ENCODE measurements at regions not wholly inside any gene's neighbourhood (a gene's known extent, or its start where the extent isn't known, plus 50 kb on each side); places are given as distances from the start of the nearest gene placed in this dataset.

DNA sequence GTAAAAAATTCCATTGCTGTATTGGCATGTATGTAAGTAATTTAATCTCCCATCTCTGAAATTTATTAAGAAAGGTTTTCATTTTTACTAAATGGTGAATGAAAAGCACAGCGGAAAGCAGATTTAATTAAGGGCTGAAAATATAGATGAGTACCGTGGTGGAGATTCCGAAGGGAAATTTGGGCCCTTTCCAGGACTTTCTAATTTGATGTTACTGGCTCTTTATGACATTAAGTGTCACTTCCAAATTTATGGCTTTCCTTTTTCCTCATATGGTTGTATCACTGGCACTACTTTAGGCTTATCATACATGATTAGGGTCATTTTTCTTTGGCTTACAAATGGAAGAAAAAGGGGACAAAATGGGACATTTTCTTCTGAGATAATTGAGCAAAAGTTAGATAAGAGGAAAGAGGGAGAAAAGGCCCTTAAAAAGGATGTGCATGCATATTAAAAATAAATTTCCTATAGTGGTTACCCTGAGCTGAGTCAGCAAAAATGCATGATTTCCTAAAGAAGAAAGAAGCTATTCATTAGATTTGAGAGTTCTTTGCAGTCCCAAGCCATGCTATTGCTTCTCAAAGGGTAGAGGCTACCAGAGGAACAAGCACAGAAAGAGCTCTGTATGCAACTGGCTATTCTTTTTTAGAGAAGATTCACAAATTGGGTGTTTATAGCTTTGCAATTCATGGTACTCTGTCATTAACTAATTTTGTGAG is 74.9 kb upstream of the CNIH3 start:
- Histone ChIP-seq H3K9me3 (ENCODE audit: control insufficient read depth in 1 of 2, insufficient read depth in 1 of 2, low read length in 2 of 2) (no peaks in the 10 kb centered on the region), H3K4me3 (ENCODE audit: low read length) (no peak overlapping the region), H3K27me3 (ENCODE audit: control insufficient read depth in 1 of 2, insufficient read depth in 2 of 2, low read length in 2 of 2) (no peaks in the 10 kb centered on the region), H3K36me3 (ENCODE audit: insufficient read depth, low read length) (no peaks in the 10 kb centered on the region), H3K4me1 (ENCODE audit: insufficient read depth, low read length) (no peaks in the 10 kb centered on the region), H3K27ac (ENCODE audit: low read depth in 1 of 2, low read length in 2 of 2) (no peak overlapping the region)
- H3K9me3 Mint-ChIP-seq = no peaks in the 10 kb centered on the region
- CTCF ChIA-PET = no interaction called here
- H3K27ac Mint-ChIP-seq = no peak overlapping the region
- H3K4me3 Mint-ChIP-seq = no peak overlapping the region
- no peaks in the 10 kb centered on the region for H3K36me3 Mint-ChIP-seq (ENCODE audit: low read depth)
- intact Hi-C loops (cut with DNase I, micrococcal nuclease) = no loop called here
- no peak for ATAC-seq (ENCODE audit: poor library complexity)
- POLR2A ChIA-PET = no interaction called here
- TF ChIP-seq, protein P1, sequence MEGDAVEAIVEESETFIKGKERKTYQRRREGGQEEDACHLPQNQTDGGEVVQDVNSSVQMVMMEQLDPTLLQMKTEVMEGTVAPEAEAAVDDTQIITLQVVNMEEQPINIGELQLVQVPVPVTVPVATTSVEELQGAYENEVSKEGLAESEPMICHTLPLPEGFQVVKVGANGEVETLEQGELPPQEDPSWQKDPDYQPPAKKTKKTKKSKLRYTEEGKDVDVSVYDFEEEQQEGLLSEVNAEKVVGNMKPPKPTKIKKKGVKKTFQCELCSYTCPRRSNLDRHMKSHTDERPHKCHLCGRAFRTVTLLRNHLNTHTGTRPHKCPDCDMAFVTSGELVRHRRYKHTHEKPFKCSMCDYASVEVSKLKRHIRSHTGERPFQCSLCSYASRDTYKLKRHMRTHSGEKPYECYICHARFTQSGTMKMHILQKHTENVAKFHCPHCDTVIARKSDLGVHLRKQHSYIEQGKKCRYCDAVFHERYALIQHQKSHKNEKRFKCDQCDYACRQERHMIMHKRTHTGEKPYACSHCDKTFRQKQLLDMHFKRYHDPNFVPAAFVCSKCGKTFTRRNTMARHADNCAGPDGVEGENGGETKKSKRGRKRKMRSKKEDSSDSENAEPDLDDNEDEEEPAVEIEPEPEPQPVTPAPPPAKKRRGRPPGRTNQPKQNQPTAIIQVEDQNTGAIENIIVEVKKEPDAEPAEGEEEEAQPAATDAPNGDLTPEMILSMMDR (IDR thresholded peaks at IDR 0.05) = no peak
- peaks cover 6% of the 10 kb centered on the region for H3K4me1 Mint-ChIP-seq (ENCODE audit: low read depth)
- no peak for DNase-seq
- peaks cover 6% of the 10 kb centered on the region for H3K27me3 Mint-ChIP-seq

DNA sequence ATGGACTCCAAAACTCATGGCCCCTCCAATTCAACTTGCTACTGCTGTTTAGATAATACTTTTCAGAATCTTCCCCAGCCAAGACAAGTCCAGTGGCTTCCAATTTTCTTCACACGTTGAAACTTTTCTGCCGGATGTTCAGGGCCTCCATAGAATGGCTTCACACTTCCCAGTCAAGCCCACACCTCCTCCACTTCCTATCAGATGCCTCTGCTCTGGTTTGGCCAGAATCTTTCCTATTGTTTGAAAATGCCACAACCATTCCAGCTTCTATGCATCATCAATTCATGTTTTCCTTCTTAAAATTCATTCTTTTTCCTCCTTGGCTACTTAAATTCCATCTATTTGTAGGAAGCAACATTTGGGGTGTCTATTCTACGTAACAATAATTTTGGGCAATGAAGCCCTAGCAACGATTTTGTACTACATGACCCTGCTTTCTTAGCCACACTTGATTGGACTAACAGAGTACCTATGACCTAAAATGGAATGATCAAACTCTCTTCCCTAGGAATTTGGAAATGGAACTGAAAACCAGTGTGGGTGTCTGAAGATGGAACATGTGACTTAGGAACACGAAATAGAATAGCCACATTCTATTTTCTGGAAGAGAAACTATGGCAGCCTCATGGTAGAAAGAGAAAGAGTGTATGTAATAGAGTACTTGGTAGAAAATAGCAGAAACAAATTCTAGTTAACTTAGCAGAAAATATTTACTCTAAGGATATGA is 74.1 kb upstream of the CNIH3 start:
- Mint-ChIP-seq H3K27me3 (peaks cover 6% of the 10 kb centered on the region), H3K27ac (no peak overlapping the region), H3K36me3 (ENCODE audit: low read depth) (no peaks in the 10 kb centered on the region), H3K9me3 (no peaks in the 10 kb centered on the region), H3K4me3 (no peak overlapping the region), H3K4me1 (ENCODE audit: low read depth) (peaks cover 6% of the 10 kb centered on the region)
- H3K4me3 ChIP-seq (ENCODE audit: low read length) = no peak overlapping the region
- intact Hi-C loops (cut with DNase I, micrococcal nuclease) = no loop called here
- H3K27me3 ChIP-seq (ENCODE audit: control insufficient read depth in 1 of 2, insufficient read depth in 2 of 2, low read length in 2 of 2) = no peaks in the 10 kb centered on the region
- H3K4me1 ChIP-seq (ENCODE audit: insufficient read depth, low read length) = no peaks in the 10 kb centered on the region
- H3K27ac ChIP-seq (ENCODE audit: low read depth in 1 of 2, low read length in 2 of 2) = no peak overlapping the region
- ATAC-seq (ENCODE audit: poor library complexity) = no peak
- no peak for DNase-seq
- H3K36me3 ChIP-seq (ENCODE audit: insufficient read depth, low read length) = no peaks in the 10 kb centered on the region
- POLR2A ChIA-PET = no interaction called here
- TF ChIP-seq, protein P1 (IDR thresholded peaks at IDR 0.05) = no peak
- no peaks in the 10 kb centered on the region for H3K9me3 ChIP-seq (ENCODE audit: control insufficient read depth in 1 of 2, insufficient read depth in 1 of 2, low read length in 2 of 2)
- CTCF ChIA-PET = no interaction called here

- Mint-ChIP-seq H3K4me1 (ENCODE audit: low read depth) (peaks cover 6% of the 10 kb centered on the region), H3K27me3 (peaks cover 6% of the 10 kb centered on the region), H3K27ac (no peak overlapping the region), H3K9me3 (no peaks in the 10 kb centered on the region), H3K4me3 (no peak overlapping the region), H3K36me3 (ENCODE audit: low read depth) (no peaks in the 10 kb centered on the region)
- Histone ChIP-seq H3K27me3 (ENCODE audit: control insufficient read depth in 1 of 2, insufficient read depth in 2 of 2, low read length in 2 of 2) (no peaks in the 10 kb centered on the region), H3K4me3 (ENCODE audit: low read length) (no peak overlapping the region), H3K27ac (ENCODE audit: low read depth in 1 of 2, low read length in 2 of 2) (no peak overlapping the region), H3K4me1 (ENCODE audit: insufficient read depth, low read length) (no peaks in the 10 kb centered on the region), H3K9me3 (ENCODE audit: control insufficient read depth in 1 of 2, insufficient read depth in 1 of 2, low read length in 2 of 2) (no peaks in the 10 kb centered on the region), H3K36me3 (ENCODE audit: insufficient read depth, low read length) (no peaks in the 10 kb centered on the region)
- TF ChIP-seq, protein P1 (IDR thresholded peaks at IDR 0.05) = no peak
- peak in 3 of 14 experiments; percentile 34 to 58 (median 38) for DNase-seq
- ChIA-PET CTCF (no interaction called here), POLR2A (no interaction called here)
- peak; percentile 65 for ATAC-seq (ENCODE audit: poor library complexity)
- intact Hi-C loops (cut with DNase I, micrococcal nuclease) = no loop called here
Measured at GRCh38 chr1:224542783-224543440, 73.2 kb upstream of the CNIH3 start.
